ENCODE measurements at regions not wholly inside any gene's neighbourhood (a gene's known extent, or its start where the extent isn't known, plus 50 kb on each side); places are given as distances from the start of the nearest gene placed in this dataset.

GRCh38 chr15:31498329-31498728 lies 171.7 kb downstream of the KLF13 start:
- TF ChIP-seq CTCF (IDR thresholded peaks at IDR 0.05) (no peak), POLR2A (IDR thresholded peaks at IDR 0.05) (no peak)

Data from testis (tissue), 2 donors.